GM23338 (cell line): ENCODE measurements at regions not wholly inside any gene's neighbourhood (a gene's known extent, or its start where the extent isn't known, plus 50 kb on each side); places are given as distances from the start of the nearest gene placed in this dataset.

Experiments
- EZH2 ChIP-seq: fragments of 200-600 bp; sonication (generic); IDR thresholded peaks from one replicate; pipeline ENCODE4 v1.8.0; 2017; ENCODE audit warnings: antibody characterized with exemption, mild to moderate bottlenecking, low read depth; ENCODE audit not compliant: unreplicated experiment
- JUNB ChIP-seq: IDR thresholded peaks from one replicate; pipeline ENCODE4 v1.6.1; 2016; ENCODE audit warnings: antibody characterized with exemption; ENCODE audit not compliant: unreplicated experiment
- POLR2AphosphoS5 ChIP-seq: IDR thresholded peaks from 2 replicates; pipeline ENCODE4 v1.6.1; 2016; ENCODE audit warnings: antibody characterized with exemption, low read depth
- TF ChIP-seq, protein P1 (sequence below), 2 experiments: fragments of 200-600 bp in 1 of 2; sonication (generic) in 1 of 2; conservative IDR thresholded peaks; 2 replicates each; pipeline versions ENCODE4 v1.5.1 to v1.6.1; 2016 to 2017; ENCODE audit warnings: antibody characterized with exemption in 2 of 2, low read depth in 2 of 2, mild to moderate bottlenecking in 2 of 2, moderate library complexity in 1 of 2

DNA sequence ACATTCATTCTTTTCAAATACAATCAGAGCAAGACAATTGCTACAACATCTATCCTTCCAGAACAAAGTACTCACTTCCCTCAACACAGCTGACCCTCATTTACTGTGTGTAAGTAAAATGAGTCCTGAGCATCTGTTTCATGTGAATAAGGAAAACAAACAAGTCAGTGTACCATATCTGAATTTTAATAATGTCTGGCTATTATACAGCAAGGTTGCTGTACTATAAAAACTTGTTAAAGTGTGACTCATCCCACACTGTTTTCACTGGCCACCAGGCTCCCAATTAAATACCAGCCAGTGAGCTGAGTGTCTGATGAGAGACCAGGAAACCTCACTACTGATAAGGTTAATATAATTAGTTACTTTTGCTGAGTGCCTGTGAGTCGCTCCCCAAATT lies 339.8 kb downstream of the AGTPBP1 start:
- TF ChIP-seq, protein P1, sequence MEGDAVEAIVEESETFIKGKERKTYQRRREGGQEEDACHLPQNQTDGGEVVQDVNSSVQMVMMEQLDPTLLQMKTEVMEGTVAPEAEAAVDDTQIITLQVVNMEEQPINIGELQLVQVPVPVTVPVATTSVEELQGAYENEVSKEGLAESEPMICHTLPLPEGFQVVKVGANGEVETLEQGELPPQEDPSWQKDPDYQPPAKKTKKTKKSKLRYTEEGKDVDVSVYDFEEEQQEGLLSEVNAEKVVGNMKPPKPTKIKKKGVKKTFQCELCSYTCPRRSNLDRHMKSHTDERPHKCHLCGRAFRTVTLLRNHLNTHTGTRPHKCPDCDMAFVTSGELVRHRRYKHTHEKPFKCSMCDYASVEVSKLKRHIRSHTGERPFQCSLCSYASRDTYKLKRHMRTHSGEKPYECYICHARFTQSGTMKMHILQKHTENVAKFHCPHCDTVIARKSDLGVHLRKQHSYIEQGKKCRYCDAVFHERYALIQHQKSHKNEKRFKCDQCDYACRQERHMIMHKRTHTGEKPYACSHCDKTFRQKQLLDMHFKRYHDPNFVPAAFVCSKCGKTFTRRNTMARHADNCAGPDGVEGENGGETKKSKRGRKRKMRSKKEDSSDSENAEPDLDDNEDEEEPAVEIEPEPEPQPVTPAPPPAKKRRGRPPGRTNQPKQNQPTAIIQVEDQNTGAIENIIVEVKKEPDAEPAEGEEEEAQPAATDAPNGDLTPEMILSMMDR (conservative IDR thresholded peaks at IDR 0.05; ENCODE audit: low read depth in 2 of 2): no peak
- TF ChIP-seq EZH2 (no peak), JUNB (no peak), POLR2AphosphoS5 (no peak)
